ENCODE measurements at regions not wholly inside any gene's neighbourhood (a gene's known extent, or its start where the extent isn't known, plus 50 kb on each side); places are given as distances from the start of the nearest gene placed in this dataset.

- DNase-seq (ENCODE audit: insufficient read length, low spot score): no peak
- no peak for FAIRE-seq
- TF ChIP-seq CTCF (IDR thresholded peaks at IDR 0.05; ENCODE audit: insufficient read depth, missing control alignments): no peak
These were observed 57.8 kb upstream of the FSCB start for GRCh38 chr14:44564908-44565307.
